Fibroblast of peridontal ligament (primary cell): ENCODE measurements at regions not wholly inside any gene's neighbourhood (a gene's known extent, or its start where the extent isn't known, plus 50 kb on each side); places are given as distances from the start of the nearest gene placed in this dataset.
A peak's percentile ranks its signal among the peaks of the same experiment; 100 is the strongest.

Experiments used
- DNase-seq: peaks from one replicate; pipeline ENCODE4 v3.0.0-alpha.2; 2010; ENCODE audit errors: extremely low read depth

DNA sequence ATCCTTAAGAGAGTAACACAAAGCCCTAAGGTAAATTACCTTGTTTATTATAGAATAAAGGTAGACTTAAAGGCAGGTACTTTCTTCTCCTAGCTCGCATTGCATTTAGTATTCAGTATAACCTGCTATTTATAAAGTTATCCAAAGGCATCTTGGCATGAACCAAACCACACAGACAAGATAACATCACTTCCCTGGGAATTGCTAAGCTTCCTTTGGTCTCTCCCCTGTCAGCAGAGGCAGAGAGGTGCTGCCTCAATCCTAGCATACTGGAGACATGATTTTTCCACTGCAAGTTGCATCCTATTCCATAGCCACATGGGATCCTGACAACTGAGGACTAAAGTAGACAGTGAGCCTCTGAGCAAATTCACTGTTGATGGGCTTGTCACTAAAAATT lies 101.7 kb upstream of the IL6 start:
- DNase-seq, result no peak

DNA sequence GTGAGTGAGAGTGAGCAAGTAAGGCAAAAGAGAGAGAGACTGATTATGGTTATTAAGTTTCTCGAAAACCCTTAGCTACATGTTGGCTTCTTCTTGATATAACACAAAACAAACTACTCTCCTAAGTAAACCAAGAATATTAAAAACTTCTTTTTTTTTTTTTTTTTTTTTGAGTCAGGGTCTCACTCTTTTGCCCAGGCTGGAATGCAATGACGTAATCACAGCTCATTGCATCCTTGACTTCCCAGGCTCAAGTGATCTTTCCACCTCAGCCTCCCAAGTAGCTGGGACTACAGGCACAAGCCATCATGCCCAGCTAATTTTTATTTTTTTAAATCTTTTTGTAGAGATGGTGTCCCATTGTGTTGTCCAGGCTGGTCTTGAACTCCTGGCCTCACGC lies 102.2 kb upstream of the IL6 start:
- no peak for DNase-seq

DNA sequence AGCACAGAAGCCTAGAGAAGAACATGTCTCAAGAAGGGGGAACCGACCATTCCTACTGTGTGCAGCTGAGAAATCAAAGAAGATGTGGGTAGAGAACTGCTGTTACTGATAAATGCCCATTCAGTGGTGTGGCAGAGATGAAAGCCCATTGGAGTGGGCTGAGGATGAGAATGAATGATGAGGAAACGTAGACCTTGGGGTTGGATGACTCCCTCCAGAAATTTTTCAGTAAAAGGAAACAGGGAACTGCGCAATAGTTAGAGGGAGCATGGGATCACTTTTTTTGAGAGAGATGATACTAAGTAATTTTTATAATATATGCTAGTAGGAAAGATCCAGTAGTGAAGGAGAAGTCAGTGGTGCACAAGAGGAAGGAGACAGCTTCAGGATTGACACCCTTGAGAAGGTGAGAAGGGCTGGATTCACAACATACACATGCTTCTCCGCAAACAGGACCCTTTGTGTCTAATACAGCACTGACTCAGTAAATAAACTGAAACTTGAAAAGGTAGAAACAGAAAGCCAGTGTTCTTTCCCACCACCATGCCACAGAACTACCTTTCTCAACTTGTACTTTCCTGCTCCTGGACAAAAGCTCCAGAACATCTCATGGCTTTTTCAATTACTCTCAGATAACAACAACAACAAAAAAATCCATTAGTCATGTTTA lies 104.7 kb upstream of the IL6 start:
- no peak for DNase-seq

- no peak for DNase-seq
These were observed 108.5 kb upstream of the IL6 start for GRCh38 chr7:22618528-22618927.

DNA sequence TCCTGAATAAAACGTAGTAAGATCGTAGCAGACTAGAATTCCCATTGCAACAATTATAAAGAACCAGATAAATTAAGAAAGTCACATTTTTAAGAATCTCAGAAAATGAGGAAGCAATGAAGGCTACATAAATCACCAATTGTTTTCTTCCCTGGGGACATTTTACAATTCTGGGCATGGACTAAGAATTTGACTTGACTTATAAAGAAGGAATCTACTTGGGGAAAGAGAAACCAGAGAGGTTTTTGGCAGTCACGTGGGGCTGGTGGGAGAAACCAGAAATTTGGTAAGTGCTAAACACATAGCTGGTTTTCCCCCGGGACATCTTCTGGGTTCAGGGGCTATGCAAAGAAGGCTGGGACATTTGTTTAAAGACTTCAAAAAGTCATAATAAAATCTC lies 109.8 kb upstream of the IL6 start:
- DNase-seq, result peak; percentile 87

DNA sequence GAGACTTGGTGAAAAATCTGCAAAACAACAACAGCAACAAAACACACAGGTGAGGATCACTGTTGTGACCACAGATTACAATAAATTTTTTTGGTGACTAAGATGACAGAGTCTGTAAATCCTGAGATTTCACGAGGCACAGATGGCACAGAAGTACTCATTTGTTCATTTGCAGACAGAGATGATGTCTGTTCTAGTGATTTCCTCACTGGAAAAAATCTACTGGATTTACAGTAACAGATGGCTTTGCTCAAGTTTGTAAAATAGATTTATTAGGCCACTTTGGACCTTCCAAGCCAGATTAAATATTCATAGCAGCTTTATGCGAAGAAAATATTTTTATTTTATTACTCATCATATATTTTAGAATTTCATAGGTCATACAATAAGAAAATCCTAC lies 113.5 kb upstream of the IL6 start:
- no peak for DNase-seq

- no peak for DNase-seq
These were observed 112.8 kb upstream of the STEAP1B start for GRCh38 chr7:22612776-22613175.

DNA sequence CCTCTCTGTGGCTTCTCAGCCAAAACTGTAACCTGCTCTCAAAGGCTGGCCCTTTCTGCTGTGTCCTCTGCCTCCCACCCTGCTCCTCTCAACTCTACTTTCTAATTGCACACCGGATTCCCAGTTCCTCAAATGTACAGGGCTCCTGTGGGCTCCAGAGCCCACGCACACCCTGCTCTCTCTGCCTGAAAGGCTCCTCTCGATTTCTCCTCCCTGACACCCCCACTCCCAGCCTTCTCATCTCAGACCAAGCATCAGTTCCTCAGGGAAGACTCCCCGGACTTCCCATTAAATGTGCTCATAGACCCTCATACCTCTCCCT lies 111.7 kb upstream of the STEAP1B start:
- DNase-seq, result no peak

GRCh38 chr7:22610951-22611757 lies 111.2 kb upstream of the STEAP1B start:
- peak; percentile 82 for DNase-seq

DNA sequence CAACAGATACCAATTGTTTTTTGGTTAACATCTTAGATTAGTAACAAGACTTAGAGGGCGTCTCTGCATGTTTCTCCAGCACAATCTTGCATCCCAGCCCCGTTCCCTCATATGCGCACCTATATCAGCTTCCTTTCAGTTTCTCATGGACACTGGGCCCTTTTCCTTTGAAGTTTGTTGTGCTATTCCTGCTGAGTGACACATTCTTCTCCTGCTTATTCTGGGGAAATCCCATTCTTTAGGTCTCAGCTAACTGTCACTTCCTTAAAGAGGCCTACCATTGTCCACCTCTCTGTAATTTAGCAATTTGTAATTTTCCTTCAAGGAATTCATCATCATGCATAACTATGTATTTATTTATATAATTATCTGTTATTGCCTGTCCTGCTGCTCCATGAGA lies 110.3 kb upstream of the STEAP1B start:
- no peak for DNase-seq

GRCh38 chr7:22607180-22607579 lies 107.2 kb upstream of the STEAP1B start:
- DNase-seq, result peak; percentile 47

GRCh38 chr7:22604246-22604645 lies 104.3 kb upstream of the STEAP1B start:
- DNase-seq, result peak; percentile 46

DNA sequence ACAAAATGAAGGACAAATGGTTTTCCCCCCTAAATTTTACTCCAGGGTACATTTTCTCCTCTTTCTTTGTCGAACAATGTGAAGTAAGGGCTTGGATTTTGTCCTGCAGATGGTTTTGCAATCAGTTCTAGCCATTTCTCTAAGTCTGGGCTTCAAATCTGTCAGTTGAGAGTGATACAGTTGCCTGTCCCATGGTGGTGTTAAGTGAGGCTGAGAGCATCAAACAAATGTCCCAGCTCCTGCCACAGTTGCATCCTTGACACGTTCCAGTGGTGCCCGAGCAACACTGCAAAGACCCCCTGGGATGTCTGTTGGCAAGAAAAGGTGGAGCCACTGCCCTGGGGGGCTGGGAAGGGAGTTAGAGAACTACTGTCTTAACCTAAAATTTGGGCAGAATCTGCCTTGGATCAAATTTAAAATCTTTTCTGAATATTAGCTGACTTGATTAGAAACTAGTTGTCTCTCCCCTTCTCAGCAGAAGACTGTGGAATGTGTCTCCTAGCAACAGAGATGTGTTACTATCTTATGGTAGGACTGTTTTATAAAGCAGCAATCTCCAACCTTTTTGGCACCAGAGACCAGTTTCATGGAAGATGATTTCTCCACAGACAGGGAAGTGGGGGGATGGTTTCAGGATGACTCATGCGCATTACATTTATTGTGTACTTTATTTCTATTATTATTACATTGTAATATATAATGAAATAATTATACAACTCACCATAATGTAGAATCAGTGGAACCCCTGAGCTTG lies 102.0 kb upstream of the STEAP1B start:
- peak; percentile 55 for DNase-seq

GRCh38 chr7:22601408-22601807 lies 101.4 kb upstream of the STEAP1B start:
- DNase-seq, result peak; percentile 30

- no peak for DNase-seq
These were observed 101.0 kb upstream of the STEAP1B start for GRCh38 chr7:22601003-22601402.

DNA sequence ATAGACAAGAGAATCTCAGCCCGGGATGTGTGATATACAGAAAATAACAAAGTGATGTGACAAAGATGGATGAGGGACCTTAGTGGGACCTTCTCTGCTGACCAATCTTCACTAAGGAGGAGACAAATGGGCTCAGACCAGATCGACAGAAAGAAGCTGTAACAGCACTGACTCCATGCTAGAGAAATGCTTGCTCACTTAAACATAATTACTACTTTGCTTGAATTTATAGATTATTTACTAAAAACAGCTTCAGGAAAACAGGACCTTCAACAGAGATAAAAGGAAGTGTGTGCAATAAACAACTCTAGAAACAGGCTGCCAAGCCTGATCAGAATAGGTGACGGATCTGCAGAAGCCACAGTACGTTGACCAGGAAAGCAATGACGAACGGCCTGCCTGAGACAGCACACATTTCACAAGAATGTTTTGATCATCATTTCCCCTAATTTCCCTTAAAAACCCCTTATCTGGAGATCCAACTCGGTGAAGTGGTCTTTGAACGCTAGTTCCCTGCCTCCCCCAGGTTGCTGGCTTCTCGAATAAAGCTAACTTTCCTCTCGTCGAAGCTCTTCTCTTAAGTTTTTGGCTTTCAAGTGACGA lies 98.4 kb upstream of the STEAP1B start:
- no peak for DNase-seq

DNA sequence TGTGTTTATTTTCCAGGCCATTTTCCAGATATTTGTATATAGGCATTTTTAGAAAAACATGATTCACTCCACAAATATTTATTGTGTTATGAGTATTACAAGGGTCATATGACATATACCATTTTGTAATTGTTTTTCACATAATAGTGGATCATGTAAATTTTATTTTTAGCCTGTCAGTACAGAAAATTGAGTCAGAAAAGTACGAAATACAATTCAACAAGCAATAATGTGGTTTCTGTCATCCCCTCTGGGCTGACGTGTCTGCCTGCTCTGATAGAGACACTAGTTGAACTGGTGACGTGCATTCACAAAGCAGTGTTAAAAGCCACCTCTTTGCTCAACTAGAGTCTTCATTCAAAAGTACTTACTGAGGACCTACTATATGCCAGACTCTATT lies 97.9 kb upstream of the STEAP1B start:
- peak; percentile 45 for DNase-seq

DNA sequence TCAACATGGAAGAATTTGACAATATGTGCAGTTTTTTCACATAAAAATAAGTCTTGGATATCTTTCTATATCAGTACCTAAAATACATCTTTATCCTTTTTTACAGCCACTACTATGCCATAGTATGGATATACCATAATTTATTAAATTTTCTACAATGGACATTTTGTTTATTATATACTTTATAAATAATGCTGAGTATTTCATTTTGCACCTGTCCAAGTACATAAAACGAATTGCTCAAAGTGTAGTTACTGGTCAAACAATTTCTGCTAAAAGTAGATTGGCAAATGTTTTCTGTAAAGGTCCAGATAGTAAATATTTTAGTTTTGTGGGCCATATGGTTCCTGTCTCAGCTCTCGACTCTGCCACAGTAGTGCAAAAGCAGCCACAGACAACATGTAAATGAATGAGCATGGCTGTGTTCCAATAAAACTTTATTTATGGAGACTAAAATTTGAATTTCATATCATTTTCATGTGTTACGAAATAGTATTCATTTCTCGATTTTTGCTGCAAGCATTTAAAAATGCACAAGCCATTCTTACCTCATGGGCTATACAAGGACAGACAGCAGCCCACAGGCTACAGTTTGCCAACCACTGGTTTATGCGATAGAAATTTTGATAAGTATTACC lies 96.9 kb upstream of the STEAP1B start:
- DNase-seq, result no peak

- DNase-seq, result no peak
These were observed 94.0 kb upstream of the STEAP1B start for GRCh38 chr7:22594020-22594419.

DNA sequence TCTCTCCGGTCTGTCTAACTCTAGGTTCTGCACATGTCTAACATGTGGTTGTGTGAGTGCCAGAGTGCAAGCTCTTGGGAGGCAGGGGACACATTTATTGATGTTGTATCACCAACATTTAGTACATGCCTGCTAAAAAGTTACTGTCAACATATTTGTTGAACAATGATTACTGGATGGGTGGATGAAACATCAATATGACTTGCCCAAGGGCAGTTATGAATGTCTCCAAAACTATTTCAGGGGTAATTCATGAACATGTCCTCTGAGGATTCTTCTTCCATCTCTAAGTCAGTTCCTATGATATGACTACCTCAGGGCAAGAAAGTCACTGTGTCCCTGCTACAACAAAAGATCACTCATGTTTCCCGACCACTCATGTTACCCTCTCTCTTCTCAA lies 91.3 kb upstream of the STEAP1B start:
- DNase-seq, result no peak

- peak; percentile 84 for DNase-seq
These were observed 89.7 kb upstream of the STEAP1B start for GRCh38 chr7:22589641-22590201.

DNA sequence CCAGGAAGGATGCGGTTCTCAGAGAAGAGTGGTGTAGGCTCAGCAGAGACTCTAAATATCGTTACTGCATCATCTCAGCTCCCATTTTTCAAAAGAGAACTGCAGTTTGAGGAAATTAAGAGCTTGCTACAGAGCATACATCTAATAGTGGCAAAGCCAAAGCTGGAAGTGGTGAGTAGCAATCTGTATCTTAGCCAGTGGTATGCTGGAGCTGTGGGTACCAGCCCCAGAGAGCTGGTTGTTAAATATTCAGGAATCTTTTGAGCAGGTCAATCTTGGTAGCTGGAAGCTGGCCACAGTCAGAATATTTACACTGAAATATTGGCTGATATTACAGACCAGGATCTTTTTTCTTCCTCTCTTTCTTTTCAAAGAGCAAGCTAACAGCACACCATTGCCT lies 88.4 kb upstream of the STEAP1B start:
- peak; percentile 61 for DNase-seq
